Activated T-helper 17 cell treated with anti-CD3 and anti-CD28 coated beads, Interleukin-2, amount 50 U/mL, for 72 hours (primary cell): ENCODE measurements at regions not wholly inside any gene's neighbourhood (a gene's known extent, or its start where the extent isn't known, plus 50 kb on each side); places are given as distances from the start of the nearest gene placed in this dataset.

Experiments used
- ATAC-seq: fragments of 150-1000 bp; cut with Tn5 transposase; replicated peaks from 2 replicates; pipeline ENCODE4 v1.10.0; 2021; ENCODE audit warnings: mild to moderate bottlenecking, moderate library complexity
- H3K27ac Mint-ChIP-seq: one replicate; pipeline ENCODE4 v1.8.0; 2022; ENCODE audit warnings: mixed read lengths
- H3K27me3 Mint-ChIP-seq: one replicate; pipeline ENCODE4 v1.8.0; 2022; ENCODE audit warnings: mixed read lengths
- H3K36me3 Mint-ChIP-seq: one replicate; pipeline ENCODE4 v1.8.0; 2022; ENCODE audit warnings: low read depth, mild to moderate bottlenecking, mixed read lengths
- H3K4me1 Mint-ChIP-seq: one replicate; pipeline ENCODE4 v1.8.0; 2022; ENCODE audit warnings: mixed read lengths
- H3K4me3 Mint-ChIP-seq: one replicate; pipeline ENCODE4 v1.8.0; 2022; ENCODE audit warnings: mild to moderate bottlenecking, mixed read lengths
- H3K9me3 Mint-ChIP-seq: one replicate; pipeline ENCODE4 v1.8.0; 2022; ENCODE audit warnings: mixed read lengths

DNA sequence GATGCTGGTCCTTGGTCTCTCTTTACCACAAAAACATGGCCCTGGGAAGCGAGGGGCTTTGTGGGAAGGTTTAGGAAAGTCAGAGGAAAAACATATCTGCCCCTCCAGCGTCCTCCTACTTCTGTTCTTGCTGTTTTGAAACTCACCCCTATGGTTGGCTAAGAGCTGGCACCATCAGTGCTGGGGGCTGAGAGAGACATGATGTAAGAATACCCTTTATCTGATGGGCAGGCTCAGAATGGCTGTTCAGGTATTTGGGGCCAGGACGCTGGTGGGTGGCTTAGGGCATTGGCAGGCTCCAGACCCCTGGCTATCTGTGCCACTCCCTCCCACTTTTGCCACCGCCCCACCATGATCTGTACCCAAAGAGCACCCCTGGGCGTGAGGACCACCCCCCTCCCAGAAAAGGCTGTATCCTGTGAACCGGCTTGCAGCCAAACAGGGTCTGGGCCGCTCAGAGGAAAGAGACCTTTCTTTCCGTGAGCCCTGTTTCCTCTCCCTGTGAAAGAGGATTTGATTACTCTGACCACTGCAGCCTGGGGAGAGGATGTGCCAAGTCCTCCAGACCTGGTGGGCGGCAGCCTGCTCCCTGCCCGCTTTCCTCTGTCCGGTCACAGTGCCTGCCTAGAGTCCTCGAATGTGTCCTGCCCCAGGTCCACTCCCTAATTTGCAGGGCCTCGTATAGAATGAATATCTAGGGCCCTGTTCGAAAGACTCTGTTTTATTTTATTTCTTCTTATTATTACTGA is 61.3 kb upstream of the SLC6A6 start:
- Mint-ChIP-seq H3K36me3 (no peaks in the 10 kb centered on the region), H3K27ac (no peak overlapping the region), H3K27me3 (peaks cover 9% of the 10 kb centered on the region), H3K4me3 (no peak overlapping the region), H3K4me1 (no peaks in the 10 kb centered on the region), H3K9me3 (no peaks in the 10 kb centered on the region)
- no peak for ATAC-seq

GRCh38 chr3:14343338-14344112 is 58.9 kb upstream of the SLC6A6 start:
- Mint-ChIP-seq H3K27ac (no peak overlapping the region), H3K9me3 (no peaks in the 10 kb centered on the region), H3K36me3 (no peaks in the 10 kb centered on the region), H3K4me3 (no peak overlapping the region), H3K27me3 (peaks cover 9% of the 10 kb centered on the region), H3K4me1 (no peaks in the 10 kb centered on the region)
- no peak for ATAC-seq

DNA sequence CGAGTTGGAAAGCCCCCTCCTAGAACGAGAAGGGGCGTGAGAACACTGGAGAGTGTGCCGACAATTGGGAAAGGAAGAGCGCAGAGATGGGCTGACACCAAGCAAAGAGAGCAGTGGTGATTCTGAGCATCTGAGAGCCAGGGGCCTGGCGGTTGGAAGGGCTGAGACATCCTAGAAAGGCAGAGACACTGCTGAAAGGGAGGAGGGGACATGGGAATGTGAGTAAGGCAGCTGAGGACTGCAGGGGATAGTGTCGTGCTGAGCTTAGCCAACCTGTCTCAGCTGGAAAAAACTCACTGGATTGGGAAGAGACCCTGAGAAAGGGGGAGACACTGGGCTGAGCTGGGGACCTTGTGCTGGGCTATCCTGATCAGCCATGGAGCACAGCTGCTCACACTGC is 58.1 kb upstream of the SLC6A6 start:
- Mint-ChIP-seq H3K27me3 (peaks cover 9% of the 10 kb centered on the region), H3K9me3 (no peaks in the 10 kb centered on the region), H3K36me3 (no peaks in the 10 kb centered on the region), H3K4me3 (no peak overlapping the region), H3K27ac (no peak overlapping the region), H3K4me1 (no peaks in the 10 kb centered on the region)
- no peak for ATAC-seq

GRCh38 chr3:14345496-14346150 is 56.8 kb upstream of the SLC6A6 start:
- H3K36me3 Mint-ChIP-seq = no peaks in the 10 kb centered on the region
- no peaks in the 10 kb centered on the region for H3K4me1 Mint-ChIP-seq
- no peak for ATAC-seq

GRCh38 chr3:14346191-14346590 is 56.2 kb upstream of the SLC6A6 start:
- peak overlapping the region; percentile 36 for H3K27ac Mint-ChIP-seq
- no peak for ATAC-seq
- H3K4me3 Mint-ChIP-seq = no peak overlapping the region
- H3K4me1 Mint-ChIP-seq = no peaks in the 10 kb centered on the region
- peaks cover 9% of the 10 kb centered on the region for H3K27me3 Mint-ChIP-seq
- H3K36me3 Mint-ChIP-seq = no peaks in the 10 kb centered on the region
- H3K9me3 Mint-ChIP-seq = no peaks in the 10 kb centered on the region

More at GRCh38 chr3:14345496-14346150, 56.8 kb upstream of the SLC6A6 start:
- Mint-ChIP-seq H3K27ac (peak overlapping the region; percentile 36), H3K4me3 (no peak overlapping the region), H3K27me3 (peaks cover 9% of the 10 kb centered on the region), H3K9me3 (no peaks in the 10 kb centered on the region)

- H3K4me1 Mint-ChIP-seq = no peaks in the 10 kb centered on the region
- H3K27ac Mint-ChIP-seq = no peak overlapping the region
- no peaks in the 10 kb centered on the region for H3K36me3 Mint-ChIP-seq
- no peaks in the 10 kb centered on the region for H3K9me3 Mint-ChIP-seq
- ATAC-seq = no peak
- no peak overlapping the region for H3K4me3 Mint-ChIP-seq
- peaks cover 9% of the 10 kb centered on the region for H3K27me3 Mint-ChIP-seq
Observed at GRCh38 chr3:14346642-14347041, 55.8 kb upstream of the SLC6A6 start.

- ATAC-seq = no peak
- no peaks in the 10 kb centered on the region for H3K9me3 Mint-ChIP-seq
- H3K36me3 Mint-ChIP-seq = no peaks in the 10 kb centered on the region
- no peaks in the 10 kb centered on the region for H3K4me1 Mint-ChIP-seq
- peaks cover 9% of the 10 kb centered on the region for H3K27me3 Mint-ChIP-seq
- no peak overlapping the region for H3K4me3 Mint-ChIP-seq
- no peak overlapping the region for H3K27ac Mint-ChIP-seq
Observed at GRCh38 chr3:14347110-14347509, 55.3 kb upstream of the SLC6A6 start.

GRCh38 chr3:14351617-14352001 is 50.8 kb upstream of the SLC6A6 start:
- no peaks in the 10 kb centered on the region for H3K27me3 Mint-ChIP-seq
- H3K4me3 Mint-ChIP-seq = no peak overlapping the region
- no peak overlapping the region for H3K27ac Mint-ChIP-seq
- no peaks in the 10 kb centered on the region for H3K4me1 Mint-ChIP-seq
- no peaks in the 10 kb centered on the region for H3K9me3 Mint-ChIP-seq
- ATAC-seq = no peak
- H3K36me3 Mint-ChIP-seq = no peaks in the 10 kb centered on the region

- Mint-ChIP-seq H3K27ac (no peak overlapping the region), H3K4me1 (no peaks in the 10 kb centered on the region), H3K36me3 (no peaks in the 10 kb centered on the region), H3K9me3 (no peaks in the 10 kb centered on the region), H3K27me3 (no peaks in the 10 kb centered on the region), H3K4me3 (no peak overlapping the region)
- peak; percentile 26 for ATAC-seq
Observed at GRCh38 chr3:14352002-14352627, 50.3 kb upstream of the SLC6A6 start.
